GM19463 (cell line): ENCODE measurements at regions not wholly inside any gene's neighbourhood (a gene's known extent, or its start where the extent isn't known, plus 50 kb on each side); places are given as distances from the start of the nearest gene placed in this dataset.

Experiments used
- ATAC-seq: cut with Tn5 transposase; IDR thresholded peaks from one replicate; pipeline ENCODE4 v1.9.1; 2021; ENCODE audit warnings: mild to moderate bottlenecking, moderate library complexity; ENCODE audit not compliant: unreplicated experiment

DNA sequence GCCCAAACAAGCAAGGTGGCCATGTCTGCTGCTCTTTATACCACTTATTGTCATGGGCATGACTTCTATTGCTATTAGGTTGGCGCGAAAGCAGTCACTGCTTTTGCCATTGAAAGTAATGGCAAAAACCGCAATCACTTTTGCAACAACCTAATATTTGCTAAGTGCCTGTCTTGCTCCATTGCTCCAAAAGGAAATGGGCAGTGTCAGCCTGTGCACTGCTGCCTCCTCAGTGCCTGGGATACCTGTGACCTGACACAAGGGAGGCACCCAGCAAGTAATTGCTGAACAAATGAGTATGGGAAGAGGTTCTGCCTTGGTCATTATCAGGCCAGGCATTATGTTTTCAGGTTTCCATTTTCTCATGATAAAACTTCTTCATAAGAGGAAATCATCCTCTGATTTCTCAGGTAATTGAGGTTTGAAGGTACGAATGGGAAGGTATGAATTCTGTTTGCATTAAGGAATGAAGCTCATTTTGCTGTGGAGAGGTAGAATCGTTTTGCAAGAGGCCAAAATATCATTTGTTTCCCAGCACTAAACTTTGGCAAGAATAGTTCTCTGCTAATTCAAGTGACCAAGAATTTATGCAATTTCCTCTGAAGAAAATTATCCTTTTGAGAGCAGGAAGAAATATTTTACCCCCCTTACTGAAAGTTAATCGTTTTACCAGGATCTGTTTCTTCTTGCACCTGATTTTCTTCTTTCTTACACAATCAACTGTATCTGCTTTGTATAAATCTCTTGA, 128.4 kb upstream of the SPRY2 start:
- no peak for ATAC-seq

DNA sequence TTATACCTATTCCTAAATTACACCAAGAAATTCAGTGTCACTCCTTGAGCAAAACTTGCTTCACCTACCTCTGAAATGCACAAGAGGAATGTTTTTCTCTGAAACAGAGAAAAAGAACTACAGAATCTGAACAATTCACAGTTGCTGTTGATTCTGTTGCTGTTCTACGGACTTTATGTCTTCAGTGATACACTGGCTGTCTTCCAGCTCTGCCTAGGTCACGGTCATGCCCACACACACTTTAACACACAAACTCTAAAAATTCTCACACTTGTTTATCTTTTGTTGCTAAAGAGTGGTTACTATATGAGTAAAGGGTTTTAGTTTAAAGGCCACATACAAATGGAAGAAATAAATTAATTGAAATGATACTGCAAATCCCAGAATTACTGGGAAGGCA, 124.4 kb upstream of the SPRY2 start:
- no peak for ATAC-seq

GRCh38 chr13:80463673-80464352, 122.9 kb upstream of the SPRY2 start:
- no peak for ATAC-seq

DNA sequence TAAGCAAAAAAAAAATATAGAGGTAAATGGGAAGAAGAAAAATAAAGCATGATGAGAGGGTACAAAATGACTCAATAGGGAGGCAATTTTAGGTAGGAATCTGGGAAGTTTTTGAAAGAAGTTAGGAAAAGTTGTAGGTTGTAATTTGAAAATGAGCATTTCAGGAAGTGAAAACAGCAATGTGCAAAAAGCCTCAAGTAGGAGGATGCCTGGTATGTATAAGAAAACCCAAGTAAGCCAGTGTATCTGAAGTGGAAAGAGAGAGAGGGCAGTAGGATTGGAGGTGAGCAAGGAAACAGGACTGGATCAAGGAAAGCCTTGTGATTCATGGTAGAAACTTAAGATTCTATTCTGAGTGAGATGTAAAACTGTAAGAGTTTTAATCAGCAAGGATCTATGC, 121.6 kb upstream of the SPRY2 start:
- no peak for ATAC-seq

DNA sequence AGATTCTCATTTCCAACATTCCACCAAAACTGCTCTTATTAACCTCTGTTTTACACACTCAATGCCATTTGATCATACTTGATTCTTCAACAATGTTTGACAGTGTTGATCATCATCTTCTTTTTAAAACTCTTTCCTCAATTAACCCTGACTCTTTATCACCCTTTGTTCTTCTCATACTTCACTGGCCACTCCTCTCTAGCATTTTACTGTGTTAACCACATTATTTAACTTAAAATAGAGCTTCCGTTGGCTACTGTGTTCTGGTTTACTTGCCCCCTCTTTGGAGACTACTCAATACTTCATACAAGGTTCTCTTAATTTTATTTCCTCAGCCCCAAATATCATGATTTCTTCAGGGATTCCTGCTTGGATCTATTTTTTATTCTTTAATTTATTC, 121.1 kb upstream of the SPRY2 start:
- ATAC-seq = no peak

DNA sequence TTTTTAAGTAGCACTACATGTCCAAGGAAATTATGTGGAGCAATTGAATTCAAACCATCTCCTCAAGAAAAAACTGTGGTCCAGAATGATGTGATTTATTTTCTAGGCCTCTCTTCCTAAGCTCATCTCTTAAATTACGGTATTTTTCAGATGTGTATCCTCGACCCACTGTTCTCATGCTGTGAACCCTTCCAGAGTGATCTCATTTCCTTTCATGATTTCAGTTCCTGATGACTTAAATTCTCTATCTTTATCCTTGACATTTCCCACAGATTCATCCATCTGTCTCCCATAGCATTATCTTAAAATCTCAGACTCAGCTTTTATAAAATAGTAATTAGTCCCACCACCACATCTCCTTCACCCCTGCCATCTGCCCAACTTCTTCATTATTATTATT, 117.6 kb upstream of the SPRY2 start:
- no peak for ATAC-seq

DNA sequence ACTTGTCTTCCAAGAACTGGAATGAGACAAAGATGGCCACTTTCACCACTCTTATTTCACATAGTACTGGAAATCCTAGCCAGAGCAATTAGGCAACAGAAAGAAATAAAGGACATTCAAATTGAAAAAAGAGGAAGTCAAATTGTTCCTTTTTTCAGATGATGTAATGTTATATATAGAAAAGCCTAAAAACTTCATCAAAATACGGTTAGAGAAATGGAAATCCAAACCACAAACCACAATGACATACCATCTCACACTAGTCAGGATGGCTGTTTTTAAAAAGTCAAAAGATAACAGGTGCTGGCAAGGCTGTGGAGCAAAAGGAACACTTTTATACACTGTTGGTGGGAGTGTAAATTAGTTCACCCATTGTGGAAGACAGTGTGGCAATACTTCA, 113.3 kb upstream of the SPRY2 start:
- peak; percentile 87 for ATAC-seq

- no peak for ATAC-seq
Observed at GRCh38 chr13:80452279-80452678, 111.4 kb upstream of the SPRY2 start.

- ATAC-seq = no peak
Observed at GRCh38 chr13:80451641-80452040, 110.7 kb upstream of the SPRY2 start.

- no peak for ATAC-seq
Observed at GRCh38 chr13:80450386-80450785, 109.5 kb upstream of the SPRY2 start.

DNA sequence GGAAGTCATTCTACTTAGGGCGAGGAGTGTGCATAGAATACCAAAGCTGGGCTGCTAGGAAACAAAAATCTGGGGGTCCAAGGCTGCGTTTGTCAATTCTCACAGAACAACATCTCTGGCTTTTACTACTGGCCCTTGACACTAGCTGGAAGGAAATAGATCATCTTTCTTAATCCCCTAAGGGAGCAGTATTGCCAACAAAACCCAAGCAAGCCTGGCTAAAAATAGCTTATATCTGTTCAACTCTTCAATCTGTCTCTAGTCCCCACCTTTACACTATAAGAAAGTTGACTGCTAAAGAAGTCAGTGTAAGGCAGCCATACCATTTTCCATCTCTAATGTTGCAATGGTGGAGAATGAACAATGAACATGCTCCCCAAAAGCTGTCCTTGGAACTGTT, 107.8 kb upstream of the SPRY2 start:
- ATAC-seq = no peak

- peak; percentile 55 for ATAC-seq
Observed at GRCh38 chr13:80447747-80448146, 106.8 kb upstream of the SPRY2 start.

DNA sequence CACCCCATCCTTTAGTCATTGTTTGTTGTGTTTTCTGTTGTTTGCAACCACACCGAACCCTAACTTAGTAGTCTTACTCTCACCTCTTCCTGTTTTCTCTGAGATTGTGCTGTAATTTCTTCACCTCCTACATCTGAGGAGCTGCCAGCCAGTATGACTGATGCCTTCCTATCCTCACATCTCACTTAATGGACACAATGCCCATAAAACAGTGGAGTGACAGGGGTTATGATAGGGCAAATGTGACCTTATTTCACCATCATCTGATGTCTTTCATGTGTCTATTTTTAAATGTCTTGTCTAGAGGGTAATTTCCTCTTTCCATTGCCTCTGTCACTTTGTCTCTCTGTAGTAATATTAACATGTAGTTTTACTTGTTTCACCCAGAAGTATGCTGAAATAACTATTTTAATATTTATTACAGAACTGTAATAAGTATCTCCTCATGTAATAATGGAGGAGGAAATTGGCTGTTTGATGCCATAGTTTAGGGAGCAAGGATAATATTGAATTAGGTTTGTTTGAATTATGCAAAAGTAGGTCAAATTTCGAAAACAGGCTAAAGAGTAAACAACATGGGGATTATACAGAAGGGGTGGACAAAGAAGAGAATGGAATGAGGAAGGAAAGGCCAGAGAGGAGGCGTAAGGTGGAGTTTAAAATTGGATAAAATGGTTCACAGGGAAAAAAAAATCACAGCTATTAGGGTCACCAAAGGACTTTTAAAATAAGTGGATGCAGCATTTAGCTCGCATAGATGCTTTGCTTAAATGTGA, 103.5 kb upstream of the SPRY2 start:
- ATAC-seq = no peak

- no peak for ATAC-seq
Observed at GRCh38 chr13:80442609-80443008, 101.7 kb upstream of the SPRY2 start.

DNA sequence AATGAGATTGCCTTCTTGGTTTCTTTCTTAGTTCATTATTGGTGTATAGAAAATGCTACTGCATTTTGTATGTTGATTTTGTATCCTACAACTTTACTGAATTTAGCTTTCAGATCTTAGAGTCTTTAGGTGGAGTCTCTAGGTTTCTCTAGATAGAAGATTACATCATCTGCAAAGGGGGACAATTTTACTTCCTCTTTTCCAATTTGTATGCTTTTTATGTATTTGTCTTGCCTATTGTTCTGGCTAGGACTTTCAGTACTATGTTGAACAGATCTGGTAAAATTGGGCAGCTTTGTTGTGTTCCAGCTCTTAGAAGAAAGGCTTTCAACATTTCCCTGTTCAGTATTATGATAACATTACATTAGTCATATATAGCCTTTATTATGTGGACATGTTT, 101.0 kb upstream of the SPRY2 start:
- ATAC-seq = peak; percentile 71

- ATAC-seq = no peak
Observed at GRCh38 chr13:80438521-80438920, 97.6 kb upstream of the SPRY2 start.

GRCh38 chr13:80437231-80437630, 96.3 kb upstream of the SPRY2 start:
- ATAC-seq = no peak

DNA sequence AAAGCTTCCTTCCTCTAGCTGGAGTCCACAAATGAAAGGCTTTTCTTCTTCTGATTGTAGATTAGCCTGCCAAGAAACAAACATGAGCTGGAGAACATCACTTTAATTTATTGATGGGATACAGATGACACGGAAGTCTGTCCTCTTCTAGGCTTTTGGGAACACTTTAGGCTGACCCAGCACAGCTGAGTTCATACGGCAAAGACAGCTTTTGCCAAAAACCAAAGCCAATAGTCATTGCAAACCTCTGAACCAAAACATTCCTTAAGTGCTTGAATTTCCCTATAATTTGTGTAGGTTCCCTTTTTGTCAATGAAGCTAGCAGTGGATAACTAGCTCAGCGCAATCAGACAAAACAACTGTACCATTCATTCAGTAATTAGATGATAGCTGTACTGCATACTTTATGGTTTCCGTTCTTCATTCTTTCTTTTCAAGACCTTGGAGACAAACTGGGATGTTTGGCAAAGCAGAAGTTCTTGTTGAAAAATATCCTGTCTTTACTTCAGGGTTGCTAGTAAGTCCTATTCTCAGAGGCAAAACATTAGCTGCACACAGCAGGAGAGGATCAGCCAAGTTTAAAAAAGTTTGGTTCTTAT, 95.7 kb upstream of the SPRY2 start:
- ATAC-seq = no peak

DNA sequence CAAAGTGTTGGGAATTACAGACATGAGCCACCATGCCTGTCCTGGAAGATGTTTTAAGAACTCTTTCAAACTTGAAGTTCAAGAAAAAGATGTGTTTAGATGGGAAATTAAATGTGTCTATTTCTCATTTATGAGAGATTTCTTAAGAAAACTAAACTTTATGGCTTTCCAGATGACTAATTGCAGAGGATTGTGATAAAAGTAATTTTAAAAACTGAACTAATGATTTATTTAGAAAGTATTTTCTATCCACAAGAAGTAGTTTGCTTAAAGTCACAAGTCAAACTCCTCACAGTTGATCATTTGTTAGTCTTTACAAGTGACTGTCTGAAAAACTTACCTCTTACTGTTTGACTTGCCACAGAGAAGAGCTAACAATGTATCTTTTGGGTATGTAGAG, 89.6 kb upstream of the SPRY2 start:
- no peak for ATAC-seq

GRCh38 chr13:80428349-80429096, 87.6 kb upstream of the SPRY2 start:
- no peak for ATAC-seq

GRCh38 chr13:80419416-80419815, 78.5 kb upstream of the SPRY2 start:
- ATAC-seq = no peak
